Left colon (tissue), 2 donors: ENCODE measurements at regions not wholly inside any gene's neighbourhood (a gene's known extent, or its start where the extent isn't known, plus 50 kb on each side); places are given as distances from the start of the nearest gene placed in this dataset.
"Not testable (repeated sequence)": the region's sequence is repeated elsewhere in the genome, so short reads cannot be mapped to it uniquely, and the experiment has no call there.

Experiments used
- ATAC-seq: fragments of 200-7000 bp; cut with Tn5 transposase; one replicate; pipeline ENCODE4 v1.9.1; 2020; ENCODE audit warnings: mild to moderate bottlenecking, moderate library complexity
- DNase-seq, 2 donors: peaks; one replicate each; pipeline ENCODE4 v3.0.0-alpha.2; 2020
- intact Hi-C, 2 donors: fragments of 100-400 bp; cut with DNase I in 1 of 2; cut with micrococcal nuclease in 1 of 2; formaldehyde crosslinking; loops; one replicate each; pipeline versions ENCODE4 v1.11.2 to v1.14.0; 2022; cut with DNase I, micrococcal nuclease
- donor health status: DM: no; HTN: no; CAD: no.
- donor health status: DM: yes; HTN: yes; CAD: no.

- ATAC-seq = no peak
- intact Hi-C loops = no loop called here
Measured at GRCh38 chr14:28936601-28937000, 170.0 kb downstream of the FOXG1 start.

DNA sequence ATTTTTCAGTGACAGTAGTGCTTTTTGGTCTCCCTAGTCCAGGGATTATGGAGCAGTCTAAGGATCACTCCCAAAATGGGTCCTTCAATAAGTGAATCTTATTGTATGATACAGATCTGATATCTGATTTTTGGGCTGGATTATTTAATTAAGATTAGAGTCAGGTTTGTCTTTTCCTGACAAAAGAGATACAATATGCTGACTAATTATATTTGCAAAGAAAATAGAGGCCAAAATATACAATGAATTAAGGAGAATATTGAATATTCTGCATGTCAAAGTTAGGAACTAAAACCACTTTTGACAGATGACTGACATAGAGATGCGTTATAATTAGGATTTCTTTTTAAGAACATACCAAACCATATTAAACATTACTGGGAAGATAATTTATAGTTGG is 175.2 kb downstream of the FOXG1 start:
- intact Hi-C loops = no loop called here
- no peak for ATAC-seq
- no peak for DNase-seq

More at GRCh38 chr14:28936601-28937000, 170.0 kb downstream of the FOXG1 start:
- no peak for DNase-seq

- DNase-seq (no peak), ATAC-seq (no peak)
- intact Hi-C loops = no loop called here
Measured at GRCh38 chr14:28944605-28945004, 178.0 kb downstream of the FOXG1 start.

DNA sequence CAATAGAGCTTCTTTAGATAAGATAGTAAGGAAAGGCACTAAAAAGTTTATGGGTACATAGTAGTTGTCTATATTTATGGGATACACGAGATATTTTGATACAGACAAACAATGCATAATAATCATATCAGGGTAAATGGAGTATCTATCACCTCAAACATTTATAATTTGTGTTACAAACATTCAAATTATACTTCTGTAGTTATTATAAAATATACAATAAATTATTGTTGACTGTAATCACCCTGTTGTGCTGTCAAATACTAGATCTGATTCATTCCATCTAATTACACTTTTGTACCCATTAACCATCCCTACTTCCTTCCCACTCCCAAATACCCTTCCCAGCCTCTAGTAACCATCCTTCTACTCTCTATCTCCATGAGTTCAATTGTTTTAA is 179.7 kb downstream of the FOXG1 start:
- intact Hi-C loops = no loop called here
- ATAC-seq = no peak
- DNase-seq = no peak

DNA sequence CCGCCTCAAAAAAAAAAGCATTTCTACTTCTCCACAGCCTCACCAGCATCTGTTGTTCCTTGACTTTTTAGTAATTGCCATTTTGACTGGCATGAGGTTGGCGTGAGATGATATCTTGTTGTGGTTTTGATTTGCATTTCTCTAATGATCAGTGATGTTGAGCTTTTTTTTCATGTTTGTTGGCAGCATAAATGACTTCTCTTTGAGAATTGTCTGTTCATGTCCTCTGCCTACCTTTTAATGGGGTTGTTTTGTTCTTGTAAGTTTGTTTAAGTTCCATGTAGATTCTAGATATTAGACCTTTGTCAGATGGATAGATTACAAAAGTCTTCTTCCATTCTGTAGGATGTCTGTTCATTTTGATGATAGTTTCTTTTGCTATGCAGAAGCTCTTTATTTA is 182.9 kb downstream of the FOXG1 start:
- DNase-seq (no peak), ATAC-seq (no peak)
- intact Hi-C loops = no loop called here

DNA sequence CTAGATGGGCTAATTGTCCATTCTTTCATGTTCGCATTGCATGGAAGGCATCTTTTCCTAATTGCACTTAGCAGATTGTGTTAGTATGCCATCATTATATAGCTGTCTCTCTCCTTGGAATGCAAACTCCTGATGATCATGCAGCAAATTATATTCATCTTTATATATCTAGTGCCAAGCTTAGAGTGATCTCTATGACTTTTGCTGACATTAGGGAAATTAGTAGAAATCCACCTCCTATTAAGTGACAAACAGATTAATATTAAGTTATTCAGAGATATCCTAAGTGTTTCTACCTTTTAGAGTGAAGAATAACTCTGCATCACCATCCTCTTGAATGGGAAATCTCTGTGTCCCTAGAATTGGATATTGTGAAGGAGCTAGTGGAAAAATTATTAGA is 185.6 kb downstream of the FOXG1 start:
- intact Hi-C loops = no loop called here
- DNase-seq (no peak), ATAC-seq (no peak)

DNA sequence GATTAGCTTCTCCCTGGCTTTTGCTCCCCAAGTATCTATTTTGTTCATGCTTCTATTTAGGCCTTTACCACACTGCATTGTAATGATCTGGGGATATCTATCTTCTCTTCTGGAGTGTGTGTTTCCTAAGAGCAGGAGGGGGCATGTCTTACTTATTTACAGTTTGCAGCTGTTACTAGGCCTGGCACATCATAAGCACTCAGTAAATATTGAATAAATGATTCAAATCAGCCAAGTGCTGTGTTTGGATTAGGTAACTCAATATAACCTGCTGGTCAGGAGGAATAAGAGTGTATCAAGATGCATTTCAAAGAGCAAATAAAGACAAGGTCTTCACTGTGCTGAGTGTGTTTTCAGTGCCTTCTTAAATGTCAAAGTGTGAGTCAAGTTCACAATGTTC is 186.1 kb downstream of the FOXG1 start:
- ATAC-seq (no peak), DNase-seq (no peak)
- intact Hi-C loops = no loop called here

DNA sequence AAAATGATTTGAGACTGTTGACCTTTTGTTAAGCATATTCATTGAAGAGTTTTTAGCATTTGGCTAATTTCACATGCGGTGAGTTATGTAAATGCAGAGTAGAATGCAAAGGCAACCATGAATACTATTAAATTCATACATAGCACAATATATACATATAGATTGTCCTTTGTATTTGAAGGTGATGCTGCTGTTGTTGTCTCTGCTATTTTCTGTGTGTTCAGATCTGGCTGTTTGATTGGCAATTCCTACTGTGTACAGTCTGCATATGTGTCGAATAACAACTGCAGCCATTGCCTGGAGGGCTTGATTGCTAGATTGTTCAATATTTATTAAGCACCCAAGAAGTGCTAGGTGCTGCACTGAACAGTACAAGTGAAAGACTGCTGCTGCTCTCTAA is 187.4 kb downstream of the FOXG1 start:
- intact Hi-C loops = no loop called here
- DNase-seq (no peak), ATAC-seq (no peak)

- no peak for DNase-seq
- intact Hi-C loops = no loop called here
- ATAC-seq = no peak
Measured at GRCh38 chr14:28966416-28967233, 200.0 kb downstream of the FOXG1 start.

DNA sequence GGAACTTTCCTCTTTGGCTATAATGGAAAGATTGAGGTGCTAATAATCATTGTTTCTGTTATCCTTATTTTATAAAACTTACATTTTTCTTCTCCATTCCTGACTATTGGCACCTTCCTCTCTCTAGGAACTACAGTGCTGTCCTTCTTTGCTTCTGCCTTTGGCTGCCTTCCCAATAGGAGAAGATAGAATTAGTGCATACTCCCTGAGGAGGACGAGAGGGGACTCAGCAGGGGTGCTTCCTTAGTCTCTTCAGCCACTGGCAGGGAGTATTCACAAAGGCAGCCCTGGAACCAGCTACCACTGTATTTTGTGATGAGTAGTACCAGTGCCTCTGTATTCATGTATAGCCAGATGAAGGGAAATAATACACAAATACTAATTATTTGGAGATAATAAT is 208.5 kb downstream of the FOXG1 start:
- DNase-seq = no peak
- intact Hi-C loops = no loop called here
- no peak for ATAC-seq

- ATAC-seq = no peak
- DNase-seq = no peak
- intact Hi-C loops = no loop called here
Measured at GRCh38 chr14:28982228-28982627, 215.6 kb downstream of the FOXG1 start.

DNA sequence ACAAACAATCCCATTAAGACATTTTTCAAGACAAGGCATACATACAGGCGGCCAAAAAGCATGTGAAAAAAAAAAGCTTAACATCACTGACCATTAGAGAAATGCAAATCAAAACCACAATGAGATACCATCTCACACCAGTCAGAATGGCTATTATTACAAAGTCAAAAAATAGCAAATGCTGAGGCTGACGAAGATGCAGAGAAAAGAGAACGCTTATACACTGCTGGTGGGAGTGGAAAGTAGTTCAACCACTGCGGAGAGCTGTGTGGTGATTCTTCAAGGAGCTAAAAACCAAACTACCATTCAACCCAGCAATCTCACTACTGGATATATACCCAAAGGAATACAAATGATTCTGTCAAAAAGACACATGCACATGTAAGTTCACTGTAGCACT is 216.7 kb downstream of the FOXG1 start:
- intact Hi-C loops = no loop called here
- ATAC-seq (no peak), DNase-seq (no peak)

DNA sequence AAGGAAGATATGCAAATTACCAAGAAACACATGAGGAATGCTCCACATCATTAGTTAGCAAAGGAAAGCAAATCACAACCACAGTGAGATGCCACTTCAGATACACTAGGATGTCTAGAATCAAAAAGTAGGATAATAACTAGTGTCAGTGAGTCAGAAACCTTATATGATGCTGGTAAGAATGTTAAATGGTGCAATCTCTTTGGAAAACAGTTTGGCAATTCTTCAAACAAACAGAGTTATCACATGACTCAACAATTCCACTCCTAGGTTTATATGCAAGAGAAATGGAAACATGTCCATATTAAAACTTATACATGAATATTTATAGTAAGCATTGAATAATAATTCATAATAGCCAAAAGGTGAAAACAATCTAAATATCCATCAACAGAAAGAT is 220.9 kb downstream of the FOXG1 start:
- DNase-seq (no peak), ATAC-seq (no peak)
- intact Hi-C loops = no loop called here

- ATAC-seq, intact Hi-C loops, DNase-seq: not testable (repeated sequence)
Measured at GRCh38 chr14:28997196-28997595, 230.6 kb downstream of the FOXG1 start.

GRCh38 chr14:28999656-29000055 is 233.1 kb downstream of the FOXG1 start:
- ATAC-seq = no peak
- DNase-seq = no peak
- intact Hi-C loops = no loop called here

DNA sequence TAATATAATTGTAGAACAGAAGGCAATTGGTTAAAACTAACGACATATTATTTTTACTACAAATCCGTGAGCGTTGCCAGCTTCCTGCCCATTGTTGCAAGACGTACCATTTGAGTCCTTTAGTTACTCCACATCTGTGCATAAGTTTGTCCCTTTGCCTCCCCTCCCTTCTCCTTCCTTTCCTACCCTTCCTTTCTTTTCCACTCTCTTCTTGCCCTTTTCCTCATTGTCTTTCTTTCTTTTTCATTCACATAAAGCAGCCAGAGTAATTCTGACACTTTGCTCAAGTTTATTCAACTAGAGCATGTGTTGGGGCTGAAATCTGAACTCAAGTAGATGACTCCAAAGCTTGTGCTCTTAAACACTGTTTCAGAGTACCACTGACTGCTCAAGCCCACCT is 239.1 kb downstream of the FOXG1 start:
- ATAC-seq (no peak), DNase-seq (no peak)
- intact Hi-C loops = no loop called here

DNA sequence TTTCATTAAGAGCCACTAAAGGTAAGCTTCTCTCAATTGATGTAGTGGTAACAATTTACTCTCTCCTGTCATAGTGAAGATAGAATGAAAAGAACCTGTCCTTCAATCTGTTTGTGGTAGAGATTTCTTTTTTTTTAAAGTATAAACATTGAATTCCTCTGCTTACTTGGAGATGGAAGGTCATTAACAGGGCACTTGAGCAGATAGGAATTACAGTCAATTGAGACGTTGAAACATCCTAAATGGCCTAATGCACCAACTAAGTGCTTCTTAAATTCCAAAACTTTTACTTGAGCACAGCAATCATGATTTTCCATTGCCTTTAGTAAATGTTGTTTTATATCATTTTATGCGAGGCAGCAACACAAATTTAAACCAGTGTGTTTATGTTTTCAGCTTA is 241.4 kb downstream of the FOXG1 start:
- ATAC-seq = no peak
- intact Hi-C loops = no loop called here
- DNase-seq = no peak

- no peak for ATAC-seq
- no peak for DNase-seq
- intact Hi-C loops = no loop called here
Measured at GRCh38 chr14:29016050-29016900, 249.7 kb downstream of the FOXG1 start.

GRCh38 chr14:29023505-29023904 is 256.9 kb downstream of the FOXG1 start:
- intact Hi-C loops, ATAC-seq, DNase-seq: not testable (repeated sequence)

GRCh38 chr14:29027441-29027840 is 260.9 kb downstream of the FOXG1 start:
- DNase-seq, intact Hi-C loops, ATAC-seq: not testable (repeated sequence)
